ENCODE measurements at regions not wholly inside any gene's neighbourhood (a gene's known extent, or its start where the extent isn't known, plus 50 kb on each side); places are given as distances from the start of the nearest gene placed in this dataset.

DNA sequence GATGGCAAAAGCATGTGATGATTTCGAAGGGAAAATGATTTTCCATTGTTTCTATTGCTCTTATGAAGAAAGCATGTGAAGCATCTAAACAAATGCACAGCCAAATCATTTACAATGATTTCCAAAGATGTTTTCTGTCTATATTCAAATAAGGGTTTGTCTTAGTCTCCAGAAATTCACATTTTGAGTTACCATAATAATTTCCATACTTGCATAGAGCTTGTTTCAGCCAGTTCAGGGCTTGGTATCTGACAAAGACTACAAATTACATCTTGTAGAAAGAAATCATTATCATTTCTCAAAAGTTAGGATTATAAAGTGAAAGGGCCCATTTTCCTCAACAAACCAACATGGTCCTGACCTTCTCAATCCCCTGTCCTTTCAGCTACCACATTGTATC, 74.4 kb upstream of the PLEKHG1 start:
- H3K4me3 ChIP-seq = no peak overlapping the region
- no peaks in the 10 kb centered on the region for H3K9me3 ChIP-seq
- TF ChIP-seq, protein P1, sequence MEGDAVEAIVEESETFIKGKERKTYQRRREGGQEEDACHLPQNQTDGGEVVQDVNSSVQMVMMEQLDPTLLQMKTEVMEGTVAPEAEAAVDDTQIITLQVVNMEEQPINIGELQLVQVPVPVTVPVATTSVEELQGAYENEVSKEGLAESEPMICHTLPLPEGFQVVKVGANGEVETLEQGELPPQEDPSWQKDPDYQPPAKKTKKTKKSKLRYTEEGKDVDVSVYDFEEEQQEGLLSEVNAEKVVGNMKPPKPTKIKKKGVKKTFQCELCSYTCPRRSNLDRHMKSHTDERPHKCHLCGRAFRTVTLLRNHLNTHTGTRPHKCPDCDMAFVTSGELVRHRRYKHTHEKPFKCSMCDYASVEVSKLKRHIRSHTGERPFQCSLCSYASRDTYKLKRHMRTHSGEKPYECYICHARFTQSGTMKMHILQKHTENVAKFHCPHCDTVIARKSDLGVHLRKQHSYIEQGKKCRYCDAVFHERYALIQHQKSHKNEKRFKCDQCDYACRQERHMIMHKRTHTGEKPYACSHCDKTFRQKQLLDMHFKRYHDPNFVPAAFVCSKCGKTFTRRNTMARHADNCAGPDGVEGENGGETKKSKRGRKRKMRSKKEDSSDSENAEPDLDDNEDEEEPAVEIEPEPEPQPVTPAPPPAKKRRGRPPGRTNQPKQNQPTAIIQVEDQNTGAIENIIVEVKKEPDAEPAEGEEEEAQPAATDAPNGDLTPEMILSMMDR (IDR thresholded peaks at IDR 0.05) = no peak
- ATAC-seq = no peak
- H3K36me3 ChIP-seq (ENCODE audit: low read depth) = no peaks in the 10 kb centered on the region
- intact Hi-C loops (cut with DNase I, micrococcal nuclease) = no loop called here
- no peak for DNase-seq
- H3K4me1 ChIP-seq (ENCODE audit: low read depth) = peaks cover 4% of the 10 kb centered on the region

DNA sequence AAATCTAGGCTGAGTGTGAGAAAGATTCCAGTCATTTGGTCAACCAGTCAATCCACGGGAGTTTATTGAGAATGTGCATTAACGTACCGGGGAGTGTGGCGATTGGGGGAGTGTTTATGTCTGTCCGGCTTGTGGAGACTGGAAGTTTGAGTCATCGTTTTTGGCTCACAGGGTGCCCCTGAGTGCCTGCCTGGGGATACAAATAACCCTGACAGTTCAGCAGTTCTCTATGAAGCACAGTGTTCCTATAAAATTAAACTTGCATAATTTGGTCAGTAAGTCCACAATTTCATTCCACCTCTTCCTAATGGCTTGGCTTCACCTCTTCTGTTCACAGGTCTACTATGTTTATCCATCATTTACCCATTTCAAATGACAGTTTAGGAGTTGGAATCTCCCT, 72.6 kb upstream of the PLEKHG1 start:
- DNase-seq = peak in 1 of 3 donors; percentile 16
- Histone ChIP-seq H3K36me3 (ENCODE audit: low read depth) (no peaks in the 10 kb centered on the region), H3K4me1 (ENCODE audit: low read depth) (peaks cover 4% of the 10 kb centered on the region), H3K9me3 (no peaks in the 10 kb centered on the region), H3K4me3 (no peak overlapping the region)
- TF ChIP-seq, protein P1 (IDR thresholded peaks at IDR 0.05) = no peak
- intact Hi-C loops (cut with DNase I, micrococcal nuclease) = no loop called here
- ATAC-seq = no peak

DNA sequence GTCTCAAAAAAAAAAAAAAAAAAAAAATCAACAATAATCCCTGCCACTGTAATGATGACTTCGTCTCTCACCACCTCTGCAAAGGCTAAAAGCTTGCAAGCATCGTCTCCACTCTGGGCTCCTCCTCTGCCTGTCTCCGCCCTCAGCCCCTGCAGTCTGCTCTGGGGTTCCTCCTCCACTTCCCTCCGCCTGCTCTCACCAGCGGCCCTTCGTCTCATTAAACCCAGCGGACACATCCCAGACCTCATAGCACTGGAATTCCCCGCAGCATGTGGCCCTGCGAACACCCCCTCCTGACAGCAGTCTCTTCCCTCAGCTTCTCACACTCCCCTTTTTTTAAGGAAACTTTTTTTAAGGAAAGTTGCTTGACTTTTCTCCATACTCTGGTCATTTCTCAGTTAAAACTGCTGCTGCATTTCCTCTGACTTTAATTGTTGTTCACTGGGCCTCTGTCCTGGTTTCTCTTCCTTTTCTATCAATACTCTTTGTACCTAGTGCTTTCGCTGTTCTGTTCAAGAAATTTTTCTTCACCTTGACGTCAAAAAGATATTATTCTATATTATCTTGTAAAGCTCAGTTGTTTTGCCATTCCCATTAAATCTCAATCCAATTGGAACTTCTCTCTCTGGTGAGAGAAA, 70.9 kb upstream of the PLEKHG1 start:
- H3K4me1 ChIP-seq (ENCODE audit: low read depth) = peaks cover 4% of the 10 kb centered on the region
- TF ChIP-seq, protein P1 (IDR thresholded peaks at IDR 0.05) = no peak
- intact Hi-C loops (cut with DNase I, micrococcal nuclease) = no loop called here
- no peaks in the 10 kb centered on the region for H3K9me3 ChIP-seq
- no peak overlapping the region for H3K4me3 ChIP-seq
- no peaks in the 10 kb centered on the region for H3K36me3 ChIP-seq (ENCODE audit: low read depth)
- ATAC-seq (peak; percentile 59), DNase-seq (peak; percentile 23 to 63 (median 39))

DNA sequence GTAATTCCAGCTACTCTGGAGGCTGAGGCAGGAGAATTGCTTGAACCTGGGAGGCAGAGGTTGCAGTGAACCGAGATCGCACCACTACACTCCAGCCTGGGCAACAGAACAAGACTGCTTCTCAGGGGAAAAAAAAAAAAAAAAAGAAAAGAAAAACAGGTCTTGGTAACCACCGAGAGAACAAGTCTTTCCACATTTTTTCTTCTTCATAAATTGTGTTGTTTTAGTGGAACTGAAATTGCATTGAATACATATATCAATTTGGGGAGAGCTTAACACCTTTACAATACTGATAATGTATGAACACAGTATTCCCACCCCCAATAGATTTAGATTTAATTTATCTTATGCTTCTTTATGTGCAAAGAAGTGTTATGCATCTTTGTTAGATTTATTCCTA, 70.0 kb upstream of the PLEKHG1 start:
- no peak for DNase-seq
- no peaks in the 10 kb centered on the region for H3K9me3 ChIP-seq
- H3K36me3 ChIP-seq (ENCODE audit: low read depth) = no peaks in the 10 kb centered on the region
- TF ChIP-seq, protein P1 (IDR thresholded peaks at IDR 0.05) = no peak
- intact Hi-C loops (cut with DNase I, micrococcal nuclease) = no loop called here
- ATAC-seq = no peak
- peaks cover 4% of the 10 kb centered on the region for H3K4me1 ChIP-seq (ENCODE audit: low read depth)
- H3K4me3 ChIP-seq = no peak overlapping the region

DNA sequence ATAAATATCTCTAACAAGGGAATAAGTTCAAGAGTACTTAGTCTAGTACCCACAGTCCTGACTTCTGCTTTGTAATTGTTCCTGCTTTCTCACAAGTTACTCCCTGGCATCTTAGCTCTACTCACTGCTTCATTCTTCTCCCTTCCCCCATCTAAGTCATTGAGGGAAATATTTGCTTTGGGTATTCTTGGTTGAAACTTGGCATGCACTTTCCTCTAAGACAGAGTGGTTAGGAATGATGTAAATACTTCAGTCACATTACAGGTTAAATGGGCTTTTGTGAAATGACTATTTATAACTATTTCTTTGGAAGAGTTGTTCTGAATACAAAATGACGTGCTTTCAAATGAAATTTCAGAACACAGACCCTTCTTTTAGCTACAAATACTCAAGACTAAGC, 67.7 kb upstream of the PLEKHG1 start:
- DNase-seq (no peak), ATAC-seq (no peak)
- peaks cover 4% of the 10 kb centered on the region for H3K4me1 ChIP-seq (ENCODE audit: low read depth)
- intact Hi-C loops (cut with DNase I, micrococcal nuclease) = no loop called here
- H3K4me3 ChIP-seq = no peak overlapping the region
- H3K9me3 ChIP-seq = no peaks in the 10 kb centered on the region
- H3K36me3 ChIP-seq (ENCODE audit: low read depth) = no peaks in the 10 kb centered on the region
- TF ChIP-seq, protein P1 (IDR thresholded peaks at IDR 0.05) = no peak

DNA sequence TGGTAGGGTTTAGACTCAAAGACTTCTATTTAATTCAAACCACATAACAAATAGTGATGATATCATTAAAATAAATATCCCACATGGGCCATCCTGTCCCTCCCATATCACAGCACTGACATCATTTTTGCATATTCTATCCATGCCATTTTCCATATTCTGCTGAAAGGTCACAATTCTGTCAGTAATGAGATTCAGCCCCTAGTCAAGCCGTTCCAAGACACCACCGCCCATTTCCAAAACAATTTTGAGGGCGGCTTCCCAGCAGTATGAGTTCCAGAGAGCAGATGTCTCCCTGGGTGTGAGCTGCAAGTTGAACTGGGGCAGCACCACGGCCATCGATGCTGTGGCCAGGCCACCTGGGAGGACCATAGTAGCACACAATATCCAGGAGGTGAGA, 65.1 kb upstream of the PLEKHG1 start:
- intact Hi-C loops (cut with DNase I, micrococcal nuclease) = no loop called here
- H3K4me1 ChIP-seq (ENCODE audit: low read depth) = no peaks in the 10 kb centered on the region
- H3K36me3 ChIP-seq (ENCODE audit: low read depth) = no peaks in the 10 kb centered on the region
- TF ChIP-seq, protein P1 (IDR thresholded peaks at IDR 0.05) = no peak
- ATAC-seq (no peak), DNase-seq (no peak)
- H3K4me3 ChIP-seq = no peak overlapping the region
- H3K9me3 ChIP-seq = no peaks in the 10 kb centered on the region

Measured in mucosa of descending colon (tissue), 3 donors.